ENCODE measurements at regions not wholly inside any gene's neighbourhood (a gene's known extent, or its start where the extent isn't known, plus 50 kb on each side); places are given as distances from the start of the nearest gene placed in this dataset.

DNA sequence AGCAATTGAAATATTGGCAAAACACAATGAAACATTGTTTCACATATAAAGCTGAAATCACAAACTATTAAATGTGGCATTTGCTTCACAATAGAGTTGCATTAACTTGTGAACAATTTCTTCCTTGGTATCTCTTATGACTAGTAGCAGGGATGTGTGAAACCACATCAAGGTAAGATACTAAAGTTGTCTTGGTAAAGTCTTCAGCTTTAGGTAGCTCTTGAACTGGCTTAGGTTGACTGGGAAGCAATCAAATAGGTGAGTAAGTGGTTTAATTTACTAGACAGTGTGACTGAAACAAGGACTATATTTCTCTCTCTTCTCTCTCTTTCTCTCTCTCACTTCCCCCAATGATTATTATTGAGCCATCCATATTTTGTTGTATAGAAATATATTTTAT, 141.5 kb upstream of the KCNK2 start:
- TF ChIP-seq, protein P1, sequence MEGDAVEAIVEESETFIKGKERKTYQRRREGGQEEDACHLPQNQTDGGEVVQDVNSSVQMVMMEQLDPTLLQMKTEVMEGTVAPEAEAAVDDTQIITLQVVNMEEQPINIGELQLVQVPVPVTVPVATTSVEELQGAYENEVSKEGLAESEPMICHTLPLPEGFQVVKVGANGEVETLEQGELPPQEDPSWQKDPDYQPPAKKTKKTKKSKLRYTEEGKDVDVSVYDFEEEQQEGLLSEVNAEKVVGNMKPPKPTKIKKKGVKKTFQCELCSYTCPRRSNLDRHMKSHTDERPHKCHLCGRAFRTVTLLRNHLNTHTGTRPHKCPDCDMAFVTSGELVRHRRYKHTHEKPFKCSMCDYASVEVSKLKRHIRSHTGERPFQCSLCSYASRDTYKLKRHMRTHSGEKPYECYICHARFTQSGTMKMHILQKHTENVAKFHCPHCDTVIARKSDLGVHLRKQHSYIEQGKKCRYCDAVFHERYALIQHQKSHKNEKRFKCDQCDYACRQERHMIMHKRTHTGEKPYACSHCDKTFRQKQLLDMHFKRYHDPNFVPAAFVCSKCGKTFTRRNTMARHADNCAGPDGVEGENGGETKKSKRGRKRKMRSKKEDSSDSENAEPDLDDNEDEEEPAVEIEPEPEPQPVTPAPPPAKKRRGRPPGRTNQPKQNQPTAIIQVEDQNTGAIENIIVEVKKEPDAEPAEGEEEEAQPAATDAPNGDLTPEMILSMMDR (IDR thresholded peaks at IDR 0.05; ENCODE audit: extremely low read depth, missing control alignments): no peak
- DNase-seq (ENCODE audit: low spot score): no peak

- TF ChIP-seq, protein P1 (IDR thresholded peaks at IDR 0.05; ENCODE audit: extremely low read depth, missing control alignments): no peak
- no peak for DNase-seq (ENCODE audit: low spot score)
These were observed 139.5 kb upstream of the KCNK2 start for GRCh38 chr1:214943054-214943453.

DNA sequence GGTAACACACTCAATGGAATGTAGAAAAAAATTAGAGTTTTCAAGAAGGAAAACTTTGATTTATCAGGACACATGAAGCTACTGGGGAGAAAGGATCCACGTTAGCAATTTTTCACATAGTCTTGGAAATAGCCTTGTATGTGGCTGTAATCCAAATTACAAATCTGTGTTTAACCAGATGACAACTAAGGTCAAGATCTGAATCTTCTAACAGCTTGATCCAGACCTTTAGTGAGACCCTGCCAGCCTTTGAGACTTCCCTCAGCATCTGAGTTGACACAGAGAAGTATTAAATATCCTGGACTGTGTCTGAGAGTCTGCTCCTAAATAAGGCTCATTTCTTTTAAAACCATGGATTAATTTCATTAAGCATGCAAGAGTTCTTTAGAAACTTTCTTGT, 135.9 kb upstream of the KCNK2 start:
- no peak for DNase-seq (ENCODE audit: low spot score)
- TF ChIP-seq, protein P1 (IDR thresholded peaks at IDR 0.05; ENCODE audit: extremely low read depth, missing control alignments): no peak

- no peak for DNase-seq (ENCODE audit: low spot score)
- TF ChIP-seq, protein P1 (IDR thresholded peaks at IDR 0.05; ENCODE audit: extremely low read depth, missing control alignments): no peak
These were observed 129.9 kb upstream of the KCNK2 start for GRCh38 chr1:214952648-214953047.

- TF ChIP-seq, protein P1 (IDR thresholded peaks at IDR 0.05; ENCODE audit: extremely low read depth, missing control alignments): no peak
- no peak for DNase-seq (ENCODE audit: low spot score)
These were observed 128.5 kb upstream of the KCNK2 start for GRCh38 chr1:214953901-214954616.

DNA sequence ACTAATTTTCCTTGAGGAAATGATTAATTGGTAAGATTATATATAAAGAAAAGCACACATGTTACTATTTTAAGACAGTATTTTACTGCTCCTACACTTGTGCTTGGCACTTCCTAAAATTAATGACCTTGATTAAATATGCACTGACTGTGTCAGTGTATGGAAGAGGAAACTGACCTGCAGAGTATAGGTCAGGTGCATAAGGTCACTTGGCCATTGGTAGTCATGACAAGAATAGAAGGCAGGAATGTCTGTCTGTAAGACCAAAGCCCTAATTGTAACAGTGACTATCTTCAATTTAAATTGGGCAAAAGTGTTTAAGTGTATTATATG, 128.0 kb upstream of the KCNK2 start:
- no peak for DNase-seq (ENCODE audit: low spot score)
- TF ChIP-seq, protein P1 (IDR thresholded peaks at IDR 0.05; ENCODE audit: extremely low read depth, missing control alignments): no peak

DNA sequence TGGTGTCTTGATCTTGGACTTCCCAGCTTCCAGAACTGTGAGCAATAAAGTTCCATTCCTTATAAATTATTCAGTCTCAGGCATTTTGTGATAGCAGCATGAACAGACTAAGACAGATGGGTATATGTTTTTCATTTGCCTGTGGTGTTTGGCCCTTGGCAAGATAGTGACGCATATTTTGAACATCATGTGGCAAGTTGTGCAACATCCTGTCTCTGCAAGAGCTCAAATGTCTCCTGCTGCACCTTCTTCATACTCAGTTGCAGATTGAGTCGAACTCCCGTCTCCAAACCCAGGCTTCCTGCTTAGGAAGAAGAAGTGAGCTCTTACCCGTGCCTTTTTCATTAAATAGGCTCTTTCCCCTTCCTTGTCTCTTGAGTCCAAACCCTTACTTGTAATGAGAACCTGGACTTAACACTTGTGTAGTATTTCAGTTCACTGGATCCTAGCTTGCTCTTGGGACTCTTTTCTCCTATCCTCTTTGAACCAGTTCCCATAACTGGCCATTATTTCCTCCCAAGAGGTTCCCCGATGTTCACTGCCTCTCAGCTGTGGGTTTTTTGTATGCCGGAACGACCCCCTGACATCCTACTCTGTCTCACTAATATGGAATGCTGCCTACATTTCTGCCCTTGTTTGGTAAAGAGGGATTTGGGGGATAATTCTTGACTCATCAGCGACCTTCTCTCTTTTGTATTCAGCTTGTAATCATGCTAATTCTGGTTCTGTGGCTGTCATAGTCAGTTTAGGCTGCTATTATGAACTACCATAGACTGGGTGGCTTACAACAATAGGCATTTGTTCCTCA, 125.0 kb upstream of the KCNK2 start:
- no peak for DNase-seq (ENCODE audit: low spot score)
- TF ChIP-seq, protein P1 (IDR thresholded peaks at IDR 0.05; ENCODE audit: extremely low read depth, missing control alignments): no peak

All from GM20000 (cell line).